C4-2B (cell line): ENCODE measurements at regions not wholly inside any gene's neighbourhood (a gene's known extent, or its start where the extent isn't known, plus 50 kb on each side); places are given as distances from the start of the nearest gene placed in this dataset.

Experiments
- CTCF ChIP-seq: fragments of 450-650 bp; conservative IDR thresholded peaks from 2 replicates; pipeline ENCODE4 v1.5.1; 2017; ENCODE audit warnings: mild to moderate bottlenecking
- ZFX ChIP-seq: fragments of 450-650 bp; IDR thresholded peaks from 2 replicates; pipeline ENCODE4 v1.6.1; 2017

GRCh38 chr15:97045666-97046421, 715.3 kb downstream of the NR2F2 start:
- TF ChIP-seq CTCF (no peak), ZFX (no peak)
